GM12864 (cell line): ENCODE measurements at regions not wholly inside any gene's neighbourhood (a gene's known extent, or its start where the extent isn't known, plus 50 kb on each side); places are given as distances from the start of the nearest gene placed in this dataset.

Source experiments
- DNase-seq: peaks from one replicate; pipeline ENCODE4 v3.0.0-alpha.2; 2011; ENCODE audit warnings: low read depth
- H3K4me3 ChIP-seq: 2 replicates; pipeline ENCODE4 v1.5.1; 2011; ENCODE audit warnings: mild to moderate bottlenecking, low read depth, low read length, control low read depth
- CTCF ChIP-seq: IDR thresholded peaks from 2 replicates; pipeline ENCODE4 v1.5.1; 2011; ENCODE audit warnings: low read depth, mild to moderate bottlenecking, moderate library complexity, low read length, control low read depth, inconsistent platforms; ENCODE audit errors: missing control alignments

- DNase-seq = no peak
Measured at GRCh38 chr9:108722396-108722795, 133.4 kb downstream of the ACTL7B start.

GRCh38 chr9:108720191-108720642, 135.6 kb downstream of the ACTL7B start:
- no peak overlapping the region for H3K4me3 ChIP-seq
- DNase-seq = no peak
- no peak for TF ChIP-seq CTCF

More at GRCh38 chr9:108722396-108722795, 133.4 kb downstream of the ACTL7B start:
- no peak for TF ChIP-seq CTCF
- no peak overlapping the region for H3K4me3 ChIP-seq

GRCh38 chr9:108710424-108710823, 145.4 kb downstream of the ACTL7B start:
- DNase-seq = no peak
- no peak for TF ChIP-seq CTCF
- no peak overlapping the region for H3K4me3 ChIP-seq

- no peak for TF ChIP-seq CTCF
- no peak overlapping the region for H3K4me3 ChIP-seq
- DNase-seq = no peak
Measured at GRCh38 chr9:108709997-108710396, 145.8 kb downstream of the ACTL7B start.

- DNase-seq = no peak
- H3K4me3 ChIP-seq = no peak overlapping the region
- TF ChIP-seq CTCF = no peak
Measured at GRCh38 chr9:108709126-108709525, 146.7 kb downstream of the ACTL7B start.

GRCh38 chr9:108708448-108708847, 147.3 kb downstream of the ACTL7B start:
- TF ChIP-seq CTCF = no peak
- DNase-seq = no peak
- no peak overlapping the region for H3K4me3 ChIP-seq

- no peak for TF ChIP-seq CTCF
- DNase-seq = no peak
- H3K4me3 ChIP-seq = no peak overlapping the region
Measured at GRCh38 chr9:108707120-108707519, 148.7 kb downstream of the ACTL7B start.
